ENCODE measurements at regions not wholly inside any gene's neighbourhood (a gene's known extent, or its start where the extent isn't known, plus 50 kb on each side); places are given as distances from the start of the nearest gene placed in this dataset.

DNA sequence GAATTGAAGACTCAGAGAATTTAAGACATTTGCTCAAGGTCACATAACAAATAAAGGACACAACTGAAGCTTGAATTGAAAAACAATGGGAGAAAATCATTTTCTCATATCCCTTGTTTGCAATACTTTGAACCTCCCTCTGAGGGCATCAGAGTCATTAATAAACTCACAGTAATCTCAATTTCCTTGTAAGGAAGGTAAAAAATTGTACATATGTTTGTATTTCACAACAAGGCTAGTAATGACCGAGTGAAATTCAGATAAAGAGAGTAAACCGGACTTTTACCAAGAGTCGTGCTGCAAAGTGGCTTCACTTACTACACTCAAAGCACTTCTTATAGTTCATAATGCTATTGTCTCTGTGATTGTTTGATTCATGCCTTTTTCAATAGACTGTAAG lies 665.0 kb downstream of the NR2F1-AS1 start:
- TF ChIP-seq CTCF (conservative IDR thresholded peaks at IDR 0.05; ENCODE audit: low read length), result no peak
- no peak for TF ChIP-seq EZH2phosphoT487 (IDR thresholded peaks at IDR 0.05; ENCODE audit: borderline replicate concordance)

All from Loucy (cell line).